ENCODE measurements at regions not wholly inside any gene's neighbourhood (a gene's known extent, or its start where the extent isn't known, plus 50 kb on each side); places are given as distances from the start of the nearest gene placed in this dataset.

GRCh38 chr18:1884623-1885022 is 686.7 kb downstream of the METTL4 start:
- DNase-seq, result no peak

DNA sequence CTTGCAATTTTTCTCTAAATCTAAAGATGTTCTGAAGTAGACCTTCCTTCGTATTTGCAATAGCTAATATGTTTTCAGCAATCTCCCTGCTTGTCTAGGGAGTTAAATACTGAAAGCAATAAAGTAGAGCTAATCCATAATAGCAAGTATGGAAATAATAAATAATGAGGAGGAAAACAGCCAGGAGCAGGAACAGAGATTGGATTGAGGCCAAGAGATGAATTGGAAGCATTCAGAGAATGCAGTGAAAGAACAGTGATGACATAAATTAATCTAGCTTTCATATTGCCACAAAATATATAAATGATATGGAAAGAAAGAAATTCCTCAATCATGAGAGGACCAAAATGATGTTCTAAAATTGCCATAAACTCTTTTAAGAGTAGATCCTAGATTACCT is 679.7 kb downstream of the METTL4 start:
- DNase-seq, result no peak

DNA sequence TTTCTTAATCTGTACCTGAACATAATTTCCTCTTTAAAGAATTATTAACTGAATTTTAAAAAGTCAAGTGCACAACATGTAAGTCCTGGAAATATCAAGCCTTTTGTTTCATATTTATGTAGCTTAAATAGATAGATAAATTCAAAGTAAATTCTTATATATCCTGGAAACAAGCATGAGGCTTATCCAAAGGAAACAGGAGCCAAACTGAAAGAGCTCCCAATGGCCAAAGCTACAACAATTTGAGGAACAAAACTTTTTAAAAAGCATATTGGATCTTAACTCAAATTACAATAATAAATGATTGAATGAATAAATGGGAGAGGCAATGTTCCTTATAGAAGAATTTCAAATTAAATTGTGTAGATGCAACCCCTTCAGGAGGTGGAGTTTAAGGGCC is 679.1 kb downstream of the METTL4 start:
- DNase-seq, result no peak

DNA sequence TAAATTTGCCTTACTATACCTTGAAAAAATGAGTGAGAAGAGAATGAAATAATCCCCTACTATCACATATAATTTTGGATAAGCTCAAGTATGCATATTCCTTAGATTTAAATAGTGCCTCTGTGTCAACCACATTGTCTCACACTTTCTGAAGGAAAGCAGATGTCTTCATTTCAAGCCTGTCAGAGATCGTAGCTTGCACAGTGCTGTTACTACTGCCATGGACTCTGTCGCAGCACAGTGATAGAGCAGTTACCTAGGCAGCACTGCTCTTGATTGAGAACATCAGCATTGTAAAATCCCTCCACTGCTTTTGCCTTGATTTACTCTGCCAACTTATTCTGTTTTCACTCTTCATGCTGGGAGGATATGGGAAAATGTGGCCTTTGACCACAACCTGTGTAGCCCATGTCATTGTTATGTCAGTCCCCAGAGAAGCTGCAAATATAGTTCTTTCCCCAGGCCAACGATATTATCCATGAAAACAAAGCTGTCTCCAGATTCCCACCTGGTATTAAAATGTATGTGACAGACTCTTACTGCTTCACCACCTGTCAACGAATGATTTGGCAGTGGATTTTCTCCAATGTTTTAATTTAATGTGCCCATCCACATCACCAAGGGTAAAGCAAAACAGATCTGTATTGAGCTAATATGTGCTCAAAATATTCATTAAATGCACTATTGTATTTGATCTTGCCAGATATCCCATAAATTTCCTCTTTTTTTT is 675.7 kb downstream of the METTL4 start:
- DNase-seq, result peak in 1 of 2 experiments; percentile 37

GRCh38 chr18:1906421-1906820 is 664.9 kb downstream of the METTL4 start:
- DNase-seq, result no peak

GRCh38 chr18:1907470-1908206 is 663.7 kb downstream of the METTL4 start:
- no peak for DNase-seq

DNA sequence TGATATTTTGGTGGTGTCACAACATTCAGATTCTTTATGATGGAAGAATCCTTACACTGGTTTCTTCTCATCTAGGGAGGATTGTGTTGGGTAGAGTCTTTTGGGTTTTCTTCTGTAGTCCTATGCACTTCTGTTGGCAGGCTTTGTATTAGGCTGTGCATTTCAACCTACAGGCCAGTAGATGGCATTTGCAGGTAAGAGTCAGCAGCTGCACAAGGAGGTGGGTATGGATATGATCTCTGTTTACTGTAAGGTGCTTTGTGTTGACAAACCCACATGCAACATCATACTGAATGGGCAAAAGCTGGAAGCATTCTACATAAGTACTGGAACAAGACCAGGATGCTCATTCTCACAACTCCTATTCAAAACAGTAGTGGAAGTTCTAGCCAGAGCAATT is 656.8 kb downstream of the METTL4 start:
- DNase-seq, result peak in 1 of 2 experiments; percentile 47

GRCh38 chr18:1916869-1917523 is 654.3 kb downstream of the METTL4 start:
- DNase-seq, result no peak

DNA sequence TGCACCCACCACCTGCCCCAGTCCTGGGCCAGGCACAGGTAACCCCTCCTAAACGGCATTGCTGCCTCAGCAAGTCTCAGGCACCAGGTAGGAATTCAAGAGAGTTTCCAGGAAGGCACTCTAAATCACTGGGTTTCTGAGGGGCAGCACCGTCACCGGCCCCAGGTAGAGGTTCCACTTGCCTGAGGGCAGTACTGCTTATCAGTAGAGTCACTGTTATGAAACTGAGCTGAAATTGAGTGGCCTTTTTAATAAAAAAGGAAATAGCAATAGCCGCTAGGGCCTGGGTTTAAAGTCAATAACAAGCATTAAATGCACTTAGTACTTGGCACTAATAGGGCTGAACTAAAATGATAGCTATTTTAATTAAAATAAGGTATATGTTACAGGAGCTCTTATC is 653.7 kb downstream of the METTL4 start:
- no peak for DNase-seq

- DNase-seq, result no peak
These were observed 649.2 kb downstream of the METTL4 start for GRCh38 chr18:1922066-1922465.

- no peak for DNase-seq
These were observed 642.6 kb downstream of the METTL4 start for GRCh38 chr18:1928711-1929110.

DNA sequence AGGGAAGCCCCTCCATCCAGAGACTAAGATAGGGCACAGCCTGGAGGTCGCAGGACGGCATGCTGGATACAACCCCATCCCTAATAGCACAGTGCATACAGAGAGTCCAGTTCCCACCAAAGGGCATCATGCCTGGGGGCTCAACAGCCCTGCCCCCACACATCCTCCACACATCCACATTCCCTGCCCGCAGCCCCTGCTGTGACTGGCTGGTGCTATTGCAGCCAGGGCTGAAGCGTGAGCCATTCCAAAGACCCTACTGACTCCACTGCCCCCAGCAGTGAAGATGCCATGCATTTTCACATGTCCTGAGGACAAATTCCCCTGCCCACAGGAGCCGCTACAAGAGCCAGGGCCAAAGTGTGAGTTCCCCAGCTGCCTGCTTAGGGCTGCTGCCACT is 641.6 kb downstream of the METTL4 start:
- DNase-seq, result no peak

- DNase-seq, result no peak
These were observed 640.7 kb downstream of the METTL4 start for GRCh38 chr18:1930291-1931270.

- no peak for DNase-seq
These were observed 618.8 kb downstream of the METTL4 start for GRCh38 chr18:1952486-1952885.

DNA sequence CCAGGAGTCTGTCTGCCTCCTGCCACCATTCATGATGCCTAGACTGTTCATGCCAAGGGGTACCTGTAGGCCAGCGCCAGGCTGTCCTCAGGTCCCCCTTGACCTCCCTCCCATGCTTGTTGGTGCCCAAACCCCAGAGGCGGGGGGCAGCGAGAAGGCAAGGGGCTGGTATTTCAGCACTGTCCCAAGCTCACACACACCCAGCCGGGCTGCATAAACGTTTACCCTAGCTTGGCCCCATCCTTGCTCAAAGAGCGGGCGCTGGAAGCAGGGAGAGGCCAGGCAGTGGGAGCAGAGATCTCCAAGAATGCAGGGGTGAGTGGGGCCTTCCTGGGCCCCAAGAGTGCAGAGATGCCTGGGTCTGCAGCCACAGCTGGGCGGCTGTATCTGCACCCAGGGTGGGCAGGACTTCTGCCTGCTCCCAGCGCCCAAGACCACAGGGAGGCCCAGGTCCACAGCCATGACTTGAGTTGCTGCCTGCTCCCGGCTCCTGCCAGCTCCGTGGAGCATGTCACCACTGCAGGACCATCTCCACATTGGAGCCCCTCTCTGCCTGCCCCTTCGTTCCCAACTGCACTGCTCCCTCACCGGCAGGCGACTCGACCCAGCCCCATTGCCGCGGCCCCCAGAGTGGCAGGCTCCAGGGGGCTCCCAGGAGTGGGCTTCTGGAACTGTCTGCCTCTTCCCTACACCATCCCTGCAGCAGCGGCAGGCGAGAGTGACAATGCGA is 616.6 kb downstream of the METTL4 start:
- no peak for DNase-seq

- no peak for DNase-seq
These were observed 612.5 kb downstream of the METTL4 start for GRCh38 chr18:1958798-1959197.

GRCh38 chr18:1965016-1965415 is 606.3 kb downstream of the METTL4 start:
- DNase-seq, result no peak

- DNase-seq, result no peak
These were observed 605.8 kb downstream of the METTL4 start for GRCh38 chr18:1965541-1965940.

DNA sequence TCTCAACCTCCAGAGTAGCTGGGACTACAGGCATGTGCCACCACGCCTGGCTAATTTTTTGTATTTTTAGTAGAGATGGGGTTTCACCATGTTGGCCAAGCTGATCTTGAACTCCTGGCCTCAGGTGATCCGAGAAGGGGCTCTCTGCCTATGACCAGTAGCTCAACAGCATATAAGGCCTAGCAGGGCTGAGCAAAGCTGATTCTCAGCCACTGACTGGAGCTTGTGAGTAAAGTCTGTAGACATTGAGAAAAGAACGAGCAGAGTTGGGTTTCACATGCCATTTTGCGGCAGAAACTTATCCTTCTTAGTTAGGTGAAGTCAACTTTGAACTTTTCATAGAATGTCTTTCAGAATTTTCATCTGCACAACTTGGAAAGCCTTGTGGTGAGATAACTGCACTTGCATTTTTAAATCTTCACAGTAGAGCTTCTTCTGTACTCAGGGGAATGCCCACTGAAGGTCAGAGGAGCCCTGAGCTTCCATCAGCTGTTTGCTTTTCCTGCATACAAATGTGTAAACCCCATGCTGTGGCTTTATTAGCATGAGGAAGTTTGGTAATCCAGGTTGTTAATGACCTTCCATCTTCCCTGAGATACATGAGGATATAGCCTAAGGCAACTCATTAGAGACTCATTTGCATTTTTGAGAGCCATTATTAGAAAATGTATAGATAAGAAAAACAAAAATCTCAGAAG is 602.4 kb downstream of the METTL4 start:
- DNase-seq, result no peak

GRCh38 chr18:1976484-1976883 is 594.8 kb downstream of the METTL4 start:
- DNase-seq, result no peak

GRCh38 chr18:1982056-1982455 is 589.2 kb downstream of the METTL4 start:
- no peak for DNase-seq
